Small intestine (tissue), 7 donors: ENCODE measurements at regions not wholly inside any gene's neighbourhood (a gene's known extent, or its start where the extent isn't known, plus 50 kb on each side); places are given as distances from the start of the nearest gene placed in this dataset.

Experiments
- DNase-seq, 2 donors: peaks; one replicate each; pipeline versions ENCODE4 v3.0.0 to v3.0.0-alpha.2; 2013
- FAIRE-seq: peaks from 2 replicates; lab custom pipeline; 2012; peaks lifted over from hg19 to GRCh38; lab: Jason Lieb, UNC
- H3K27ac ChIP-seq, 3 donors: one replicate each; pipeline ENCODE4 v1.5.1; 2013; ENCODE audit warnings: low read length in 2 of 3, mild to moderate bottlenecking in 2 of 3, control low read depth in 1 of 3, inconsistent platforms in 1 of 3, low read depth in 1 of 3, moderate library complexity in 1 of 3
- H3K27me3 ChIP-seq, 3 donors: one replicate each; pipeline ENCODE4 v1.6.1; 2013; ENCODE audit warnings: low read length in 3 of 3, inconsistent platforms in 1 of 3; ENCODE audit not compliant: control insufficient read depth in 3 of 3, insufficient read depth in 3 of 3
- H3K36me3 ChIP-seq, 3 donors: one replicate each; pipeline ENCODE4 v1.6.1; 2013; ENCODE audit warnings: low read length in 3 of 3, inconsistent platforms in 1 of 3, low read depth in 1 of 3, mild to moderate bottlenecking in 1 of 3, moderate library complexity in 1 of 3; ENCODE audit not compliant: control insufficient read depth in 3 of 3, insufficient read depth in 2 of 3
- H3K4me1 ChIP-seq, 3 donors: one replicate each; pipeline ENCODE4 v1.6.1; 2013; ENCODE audit warnings: low read length in 2 of 3, inconsistent platforms in 1 of 3, low read depth in 1 of 3, mild to moderate bottlenecking in 1 of 3, moderate library complexity in 1 of 3; ENCODE audit not compliant: control insufficient read depth in 3 of 3, insufficient read depth in 2 of 3
- H3K4me3 ChIP-seq, 3 donors: one replicate each; pipeline ENCODE4 v1.5.1; 2013; ENCODE audit warnings: low read length in 3 of 3, control low read depth in 1 of 3, inconsistent platforms in 1 of 3, low read depth in 1 of 3, mild to moderate bottlenecking in 1 of 3, moderate library complexity in 1 of 3
- H3K9me3 ChIP-seq, 2 donors: one replicate each; pipeline ENCODE4 v1.6.1; 2013; ENCODE audit warnings: low read depth in 1 of 2, low read length in 1 of 2; ENCODE audit not compliant: control insufficient read depth in 2 of 2, insufficient read depth in 1 of 2
- WGBS, 3 donors: extraction: QIAGEN DNeasy Blood & Tissue Kit; methylation state at CpG; one replicate each; pipeline ENCODE4 v1.1.7; 2013; 5-methylcytosine and 5-hydroxymethylcytosine counted together
- donor health status: healthy with polysubstance abuse.
- donor health status: control.
- donor health status: control.
- donor health status: Bipolar disorder and iron deficiency.
- donor health status: healthy.

DNA sequence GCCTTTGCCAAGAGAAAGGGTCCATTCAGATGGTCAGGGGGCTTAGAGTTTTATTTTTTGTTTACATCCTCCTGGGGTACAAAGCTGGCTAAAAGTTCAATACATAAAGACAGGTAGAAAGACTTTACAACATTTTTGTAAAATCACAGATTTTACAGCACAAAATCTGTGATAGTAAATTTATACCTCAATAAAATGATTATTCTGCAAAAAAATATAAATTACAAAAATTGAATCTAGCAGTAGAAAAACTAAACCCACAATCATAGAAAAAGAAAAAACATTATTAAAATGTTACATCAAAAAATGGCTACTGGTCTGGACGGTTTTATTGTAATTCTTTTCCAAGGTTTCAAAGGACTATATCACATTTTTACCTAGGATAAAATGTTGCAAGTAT is 674.2 kb upstream of the CHAC2 start:
- Histone ChIP-seq H3K9me3 (no peaks in the 10 kb centered on the region), H3K4me3 (no peak overlapping the region), H3K27me3 (no peaks in the 10 kb centered on the region), H3K36me3 (no peaks in the 10 kb centered on the region), H3K27ac (no peak overlapping the region), H3K4me1 (peaks cover 0 to 6% (median 0%) of the 10 kb centered on the region in 3 donors)
- WGBS, 3 donors = 57 to 84% (median 66%) methylated on average over 1 of the region's 1 CpG
- DNase-seq (no peak), FAIRE-seq (no peak)

DNA sequence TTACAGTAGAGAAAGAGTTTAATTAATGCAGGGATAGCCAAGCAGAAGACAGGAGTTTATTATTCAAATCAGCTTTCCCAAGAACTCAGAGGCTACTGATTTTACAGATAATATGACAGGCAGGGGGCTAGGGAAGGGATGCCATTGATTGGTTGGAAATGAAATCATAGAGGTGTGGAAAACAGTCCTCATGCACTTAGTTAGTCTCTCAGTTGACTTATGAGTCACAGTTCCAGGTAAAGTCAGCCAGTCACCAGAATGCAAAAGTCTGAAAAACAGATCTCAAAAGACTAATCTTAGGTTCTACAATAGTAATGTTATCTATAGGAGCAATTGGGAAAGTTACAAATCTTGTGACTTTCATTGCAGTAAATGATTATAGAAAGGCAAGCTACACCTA is 676.4 kb upstream of the CHAC2 start:
- Histone ChIP-seq H3K27me3 (no peaks in the 10 kb centered on the region), H3K4me1 (no peaks in the 10 kb centered on the region), H3K36me3 (no peaks in the 10 kb centered on the region), H3K9me3 (no peaks in the 10 kb centered on the region), H3K27ac (no peak overlapping the region), H3K4me3 (no peak overlapping the region)
- FAIRE-seq (no peak), DNase-seq (peak in 1 of 2 donors; percentile 10)

DNA sequence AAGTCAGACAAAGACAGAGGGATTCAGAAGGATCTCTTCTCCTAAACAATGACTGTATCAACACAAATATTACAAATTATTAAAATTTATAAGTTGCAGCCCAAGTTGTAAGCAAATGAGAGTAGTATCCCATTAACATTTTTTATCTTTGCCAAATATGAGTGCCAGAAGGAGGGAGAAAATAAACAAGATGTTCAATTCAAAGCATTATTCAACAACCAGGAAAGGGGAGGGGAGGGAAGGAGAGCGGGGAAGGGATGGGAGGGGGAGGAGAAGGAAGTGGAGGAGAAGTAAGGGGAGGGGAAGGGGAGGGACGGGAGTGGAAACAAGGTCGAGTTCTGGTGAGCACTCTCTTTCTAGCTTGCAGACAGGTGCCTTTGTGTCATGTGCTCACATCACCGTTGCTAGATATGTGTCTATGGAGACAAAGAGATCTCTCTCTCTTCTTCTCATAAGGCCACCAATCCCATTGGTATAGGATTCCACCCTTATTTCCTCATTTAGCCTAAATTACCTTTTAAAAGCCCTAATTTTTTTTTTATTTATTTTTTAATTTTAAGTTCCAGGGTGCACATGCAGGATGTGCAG is 679.6 kb upstream of the CHAC2 start:
- Histone ChIP-seq H3K36me3 (no peaks in the 10 kb centered on the region), H3K9me3 (no peaks in the 10 kb centered on the region), H3K27ac (no peak overlapping the region), H3K27me3 (no peaks in the 10 kb centered on the region), H3K4me3 (no peak overlapping the region), H3K4me1 (no peaks in the 10 kb centered on the region)
- no peak for DNase-seq
- FAIRE-seq = no peak
- WGBS, 3 donors = 33 to 41% (median 40%) methylated on average over 4 of the region's 4 CpGs

DNA sequence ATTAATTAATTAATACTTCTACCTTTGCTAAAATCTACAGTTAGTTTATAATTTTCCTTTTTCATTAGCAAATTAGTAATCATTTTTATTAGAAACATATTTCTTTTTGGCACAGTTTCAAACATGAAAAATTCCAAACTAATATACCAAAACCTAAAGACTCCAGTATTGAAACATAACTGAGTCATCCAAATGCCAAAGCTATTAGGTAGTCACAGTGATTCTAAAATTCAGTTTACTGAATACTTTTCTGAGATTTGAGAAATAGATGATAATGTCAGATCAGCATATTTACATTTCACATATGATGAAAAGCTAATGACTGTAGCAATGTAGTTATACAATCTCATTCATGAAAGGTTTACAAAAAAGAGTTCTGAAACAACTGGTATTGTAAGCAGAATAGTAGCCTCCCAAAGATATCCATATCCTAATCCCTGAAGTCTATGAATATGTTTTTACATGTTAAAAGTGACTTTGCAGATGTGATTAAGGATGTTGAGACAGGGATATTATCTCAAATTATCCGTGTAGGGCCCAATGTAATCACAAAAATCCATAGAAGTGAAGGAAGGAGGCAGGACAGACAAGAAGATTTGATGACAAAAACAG is 680.2 kb upstream of the CHAC2 start:
- Histone ChIP-seq H3K4me1 (no peaks in the 10 kb centered on the region), H3K27me3 (no peaks in the 10 kb centered on the region), H3K9me3 (no peaks in the 10 kb centered on the region), H3K27ac (no peak overlapping the region), H3K36me3 (no peaks in the 10 kb centered on the region), H3K4me3 (no peak overlapping the region)
- WGBS, 3 donors = 23 to 47% (median 40%) methylated on average over 1 of the region's 1 CpG
- FAIRE-seq (no peak), DNase-seq (no peak)

DNA sequence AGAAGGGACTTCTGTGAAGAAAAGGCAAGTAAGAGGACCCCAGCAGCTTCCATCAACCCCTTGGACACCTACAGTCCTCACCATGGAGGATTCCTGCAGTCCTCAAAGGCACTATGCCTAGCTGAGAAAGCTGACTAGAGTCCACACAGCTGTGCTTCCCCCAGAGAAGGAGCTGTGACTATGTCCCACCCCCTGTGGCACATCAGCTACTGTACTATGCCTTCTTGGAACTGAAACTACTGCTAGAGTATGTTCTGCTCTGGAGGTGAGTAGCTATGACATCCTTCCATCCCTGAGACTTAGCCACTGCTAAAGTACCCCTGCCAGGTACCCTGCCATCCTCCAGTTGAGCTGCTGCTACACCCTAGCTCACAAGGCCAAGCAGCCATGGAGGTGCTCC is 690.2 kb upstream of the CHAC2 start:
- DNase-seq (no peak), FAIRE-seq (no peak)
- Histone ChIP-seq H3K27ac (no peak overlapping the region), H3K4me3 (no peak overlapping the region), H3K36me3 (no peaks in the 10 kb centered on the region), H3K9me3 (no peaks in the 10 kb centered on the region), H3K27me3 (no peaks in the 10 kb centered on the region), H3K4me1 (no peaks in the 10 kb centered on the region)

DNA sequence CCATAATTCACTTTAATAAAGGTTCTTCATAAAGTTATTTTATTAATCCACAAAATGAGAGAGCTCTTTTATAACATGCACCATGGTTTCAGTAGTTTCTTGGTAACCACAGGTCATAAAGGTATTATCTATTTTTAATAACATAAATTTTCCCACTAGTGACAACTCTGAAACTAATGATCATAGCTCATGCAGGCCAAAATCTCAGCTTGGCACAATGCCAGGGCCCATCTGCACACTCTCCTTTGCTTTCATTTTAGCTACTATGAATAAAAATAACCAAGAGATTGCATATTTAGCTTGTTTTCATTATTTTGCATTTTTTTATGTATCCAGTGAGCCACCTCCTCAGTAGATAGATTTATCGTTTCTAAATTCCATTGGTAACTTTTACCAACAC is 691.8 kb upstream of the CHAC2 start:
- no peak overlapping the region for H3K27ac ChIP-seq
- no peaks in the 10 kb centered on the region for H3K4me1 ChIP-seq
- H3K4me3 ChIP-seq = no peak overlapping the region
- no peak for FAIRE-seq
- DNase-seq = no peak
- no peaks in the 10 kb centered on the region for H3K36me3 ChIP-seq
- H3K9me3 ChIP-seq = no peaks in the 10 kb centered on the region
- WGBS, 3 donors = 68 to 89% (median 77%) methylated on average over 1 of the region's 1 CpG
- no peaks in the 10 kb centered on the region for H3K27me3 ChIP-seq

DNA sequence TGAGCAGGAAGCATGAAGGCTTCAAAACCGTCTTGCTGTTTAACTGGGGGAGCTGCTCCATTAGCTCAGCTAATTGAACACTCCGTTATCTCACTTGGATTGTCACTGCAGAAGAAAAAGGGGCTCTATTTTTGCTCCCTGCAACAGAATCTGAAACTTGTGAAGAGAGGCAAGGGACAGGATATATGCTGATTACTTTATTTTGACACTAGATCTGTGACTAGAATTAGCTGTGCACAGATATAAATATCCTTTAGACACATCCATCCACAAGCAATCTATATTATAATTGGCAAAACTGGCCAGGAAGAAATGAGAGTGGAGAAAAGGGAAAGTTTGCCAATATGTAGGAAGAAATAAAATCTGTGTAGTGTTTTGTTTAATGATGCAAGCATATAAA is 700.1 kb upstream of the CHAC2 start:
- no peak overlapping the region for H3K27ac ChIP-seq
- FAIRE-seq = no peak
- no peak for DNase-seq
- no peaks in the 10 kb centered on the region for H3K36me3 ChIP-seq
- H3K27me3 ChIP-seq = no peaks in the 10 kb centered on the region
- H3K9me3 ChIP-seq = no peaks in the 10 kb centered on the region
- no peaks in the 10 kb centered on the region for H3K4me1 ChIP-seq
- H3K4me3 ChIP-seq = no peak overlapping the region
- WGBS, 3 donors = 38 to 58% (median 41%) methylated on average over 2 of the region's 2 CpGs

DNA sequence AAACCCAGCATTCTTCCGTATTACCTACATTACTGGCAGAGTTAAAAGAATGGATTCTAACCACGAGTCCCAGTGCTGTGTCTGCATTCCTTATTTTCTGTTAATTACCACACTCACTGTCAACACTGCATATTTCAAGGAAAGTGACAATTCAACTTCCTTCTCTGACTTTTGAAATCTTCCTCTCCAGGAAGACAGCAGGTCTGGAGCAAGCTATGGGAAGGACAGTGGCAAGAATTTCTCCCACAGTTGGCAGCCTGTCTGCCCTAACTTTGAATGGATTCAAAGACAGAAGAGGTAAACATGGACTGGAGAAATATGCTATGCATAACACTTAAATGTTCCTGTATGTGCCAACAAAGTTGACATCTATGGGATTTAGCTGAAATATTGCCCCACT is 700.5 kb upstream of the CHAC2 start:
- H3K36me3 ChIP-seq = no peaks in the 10 kb centered on the region
- FAIRE-seq = no peak
- 43 to 58% (median 48%) methylated on average over 2 of the region's 2 CpGs for WGBS, 3 donors

DNA sequence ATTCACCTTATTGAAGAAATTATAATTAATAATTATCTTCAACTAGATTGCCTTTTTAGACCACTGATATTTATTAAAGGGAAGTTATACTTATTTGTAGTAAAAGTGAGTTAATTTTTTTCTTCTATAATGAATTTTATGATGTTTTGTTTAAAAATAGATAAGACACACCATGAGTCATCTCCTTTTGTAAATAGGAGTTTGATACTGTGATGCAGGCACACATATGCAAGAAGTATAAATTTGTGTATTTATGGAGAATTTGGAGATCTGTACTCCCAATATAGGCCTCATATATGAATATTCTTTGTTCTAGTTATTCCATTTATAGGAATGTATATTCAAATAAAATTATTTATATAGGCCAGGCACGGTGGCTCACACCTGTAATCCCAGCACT is 703.5 kb upstream of the CHAC2 start:
- FAIRE-seq = no peak
- H3K27ac ChIP-seq = no peak overlapping the region
- H3K36me3 ChIP-seq = no peaks in the 10 kb centered on the region
- WGBS, 3 donors = 56 to 85% (median 60%) methylated on average over 1 of the region's 1 CpG
- no peak overlapping the region for H3K4me3 ChIP-seq
- no peaks in the 10 kb centered on the region for H3K9me3 ChIP-seq
- H3K4me1 ChIP-seq = no peaks in the 10 kb centered on the region
- no peak for DNase-seq
- H3K27me3 ChIP-seq = no peaks in the 10 kb centered on the region

More for the DNA sequence above, 700.5 kb upstream of the CHAC2 start:
- Histone ChIP-seq H3K4me1 (no peaks in the 10 kb centered on the region), H3K27ac (no peak overlapping the region), H3K27me3 (no peaks in the 10 kb centered on the region), H3K9me3 (no peaks in the 10 kb centered on the region), H3K4me3 (no peak overlapping the region)
- DNase-seq = no peak
